ENCODE measurements at regions not wholly inside any gene's neighbourhood (a gene's known extent, or its start where the extent isn't known, plus 50 kb on each side); places are given as distances from the start of the nearest gene placed in this dataset.

DNA sequence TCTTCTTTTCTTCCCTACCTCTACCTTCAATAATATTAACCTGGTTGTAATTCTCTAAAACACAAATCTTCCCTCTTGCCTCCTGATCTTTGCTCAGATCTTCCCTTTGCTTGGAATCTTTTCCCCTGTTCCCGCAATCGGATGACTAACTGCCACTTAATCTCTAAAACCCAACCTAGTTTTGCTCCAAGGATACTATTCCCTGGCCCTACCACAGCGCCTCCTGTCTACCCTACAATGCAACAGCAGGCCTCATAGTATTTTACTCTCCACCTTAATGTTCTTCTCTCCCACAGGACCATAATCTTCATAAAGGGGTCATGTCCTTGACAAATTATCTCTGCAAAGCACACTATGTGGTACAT, 246.8 kb upstream of the TNP1 start:
- CTCF ChIA-PET (ENCODE audit: unreplicated experiment), result no interaction called here
- BruUV-seq (replicated peaks), result no TSS peak
- no peak for TF ChIP-seq EZH2phosphoT487 (IDR thresholded peaks at IDR 0.05; ENCODE audit: borderline replicate concordance, low read depth, low read length)
- TF ChIP-seq, protein P1, sequence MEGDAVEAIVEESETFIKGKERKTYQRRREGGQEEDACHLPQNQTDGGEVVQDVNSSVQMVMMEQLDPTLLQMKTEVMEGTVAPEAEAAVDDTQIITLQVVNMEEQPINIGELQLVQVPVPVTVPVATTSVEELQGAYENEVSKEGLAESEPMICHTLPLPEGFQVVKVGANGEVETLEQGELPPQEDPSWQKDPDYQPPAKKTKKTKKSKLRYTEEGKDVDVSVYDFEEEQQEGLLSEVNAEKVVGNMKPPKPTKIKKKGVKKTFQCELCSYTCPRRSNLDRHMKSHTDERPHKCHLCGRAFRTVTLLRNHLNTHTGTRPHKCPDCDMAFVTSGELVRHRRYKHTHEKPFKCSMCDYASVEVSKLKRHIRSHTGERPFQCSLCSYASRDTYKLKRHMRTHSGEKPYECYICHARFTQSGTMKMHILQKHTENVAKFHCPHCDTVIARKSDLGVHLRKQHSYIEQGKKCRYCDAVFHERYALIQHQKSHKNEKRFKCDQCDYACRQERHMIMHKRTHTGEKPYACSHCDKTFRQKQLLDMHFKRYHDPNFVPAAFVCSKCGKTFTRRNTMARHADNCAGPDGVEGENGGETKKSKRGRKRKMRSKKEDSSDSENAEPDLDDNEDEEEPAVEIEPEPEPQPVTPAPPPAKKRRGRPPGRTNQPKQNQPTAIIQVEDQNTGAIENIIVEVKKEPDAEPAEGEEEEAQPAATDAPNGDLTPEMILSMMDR (conservative IDR thresholded peaks at IDR 0.05; ENCODE audit: low read length), result peak; percentile 73

DNA sequence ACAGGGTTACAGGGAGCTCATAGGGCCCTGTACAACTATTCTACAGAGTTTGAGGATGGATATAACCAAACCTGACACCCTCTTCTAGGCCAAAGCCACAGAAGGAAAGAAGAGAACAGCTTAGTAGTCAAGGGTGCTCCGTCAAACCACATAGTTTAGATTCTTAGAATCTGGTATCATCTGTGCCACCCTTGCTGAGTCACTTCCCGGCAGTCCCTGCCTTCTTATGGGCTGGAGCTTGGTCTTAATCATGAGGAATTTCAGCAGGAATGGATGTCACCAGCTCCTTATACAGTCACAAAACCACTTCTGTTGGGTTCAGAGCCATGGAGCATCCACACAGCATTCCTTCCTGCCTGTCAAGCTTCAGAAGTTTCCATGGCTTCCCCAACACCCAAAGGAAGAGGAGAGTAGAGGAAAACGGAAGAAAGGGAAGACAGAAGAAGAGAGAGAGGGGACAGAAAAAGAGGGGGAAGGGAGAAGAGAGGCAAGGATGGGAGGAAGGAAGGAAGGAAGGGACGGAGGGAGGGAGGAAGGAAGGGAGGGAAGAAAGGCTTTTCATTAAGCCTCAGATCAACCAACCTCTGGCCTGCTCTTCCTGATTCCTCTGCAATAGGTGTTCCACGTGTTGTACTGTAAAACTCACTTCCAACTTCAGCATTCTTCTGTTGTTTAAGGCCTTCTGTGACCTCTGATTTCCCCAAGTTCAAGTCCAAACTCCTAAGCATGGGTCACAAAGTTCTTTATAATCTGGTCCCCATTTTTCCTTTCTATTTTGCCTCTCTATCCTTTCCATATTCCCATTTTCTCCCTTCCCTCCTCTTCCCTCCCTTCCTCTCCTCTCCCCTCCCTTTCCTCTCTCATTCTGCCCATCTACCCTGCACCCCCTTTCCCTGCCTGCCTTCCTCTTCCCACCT, 246.1 kb upstream of the TNP1 start:
- Histone ChIP-seq H3K4me1 (ENCODE audit: insufficient read depth, low read length, poor library complexity, severe bottlenecking) (no peaks in the 10 kb centered on the region), H3K9me2 (ENCODE audit: insufficient read depth, low read length) (no peaks in the 10 kb centered on the region), H3K4me3 (ENCODE audit: low read depth, low read length, poor library complexity, severe bottlenecking) (no peak overlapping the region), H4K20me1 (ENCODE audit: insufficient read depth, low read length) (no peaks in the 10 kb centered on the region), H3K4me2 (ENCODE audit: low read length) (no peak overlapping the region), H3K9me3 (ENCODE audit: low read length) (no peaks in the 10 kb centered on the region), H3K27ac (ENCODE audit: low read depth, low read length, poor library complexity, severe bottlenecking) (no peak overlapping the region), H2AFZ (ENCODE audit: low read length) (no peak overlapping the region), H3K36me3 (ENCODE audit: insufficient read depth, low read length) (no peaks in the 10 kb centered on the region), H3K79me2 (ENCODE audit: insufficient read depth, low read depth, low read length) (no peaks in the 10 kb centered on the region)
- BruUV-seq (replicated peaks), result no TSS peak
- no peak for TF ChIP-seq EZH2phosphoT487 (IDR thresholded peaks at IDR 0.05; ENCODE audit: borderline replicate concordance, low read depth, low read length)
- TF ChIP-seq, protein P1 (conservative IDR thresholded peaks at IDR 0.05; ENCODE audit: low read length), result no peak
- DNase-seq (ENCODE audit: low spot score), result no peak
- CTCF ChIA-PET (ENCODE audit: unreplicated experiment), result no interaction called here
- POLR2A ChIA-PET, result interaction anchor here (0.6 to 1.0 kb wide), 2 partner anchors 10 to 43 kb away, joined by 3 read pairs; no protein-coding TSS in a partner anchor
- intact Hi-C loops (cut with micrococcal nuclease; ENCODE audit: unreplicated experiment), result no loop called here

More for the DNA sequence above, 246.8 kb upstream of the TNP1 start:
- Histone ChIP-seq H3K4me2 (ENCODE audit: low read length) (no peak overlapping the region), H2AFZ (ENCODE audit: low read length) (no peak overlapping the region), H3K4me1 (ENCODE audit: insufficient read depth, low read length, poor library complexity, severe bottlenecking) (no peaks in the 10 kb centered on the region), H3K9me3 (ENCODE audit: low read length) (no peaks in the 10 kb centered on the region), H3K4me3 (ENCODE audit: low read depth, low read length, poor library complexity, severe bottlenecking) (no peak overlapping the region), H3K36me3 (ENCODE audit: insufficient read depth, low read length) (no peaks in the 10 kb centered on the region), H4K20me1 (ENCODE audit: insufficient read depth, low read length) (no peaks in the 10 kb centered on the region), H3K9me2 (ENCODE audit: insufficient read depth, low read length) (no peaks in the 10 kb centered on the region), H3K27ac (ENCODE audit: low read depth, low read length, poor library complexity, severe bottlenecking) (no peak overlapping the region), H3K79me2 (ENCODE audit: insufficient read depth, low read depth, low read length) (no peaks in the 10 kb centered on the region)
- POLR2A ChIA-PET, result no interaction called here
- intact Hi-C loops (cut with micrococcal nuclease; ENCODE audit: unreplicated experiment), result no loop called here
- no peak for DNase-seq (ENCODE audit: low spot score)
